A673 (cell line): ENCODE measurements at regions not wholly inside any gene's neighbourhood (a gene's known extent, or its start where the extent isn't known, plus 50 kb on each side); places are given as distances from the start of the nearest gene placed in this dataset.

ENCODE experiments used
- BruUV-seq: library from RNA; stranded (reverse); fragments of 400-500 nt; replicated peaks from 2 replicates; lab custom pipeline; 2021; lab: Mats Ljungman, UMichigan
- CTCF ChIA-PET: fragments of 300-600 bp; sonication (Branson Sonifier 250); formaldehyde crosslinking; loops from one replicate; lab custom pipeline; 2022; ENCODE audit warnings: antibody characterized with exemption; lab: Charles Lee
- POLR2A ChIA-PET: fragments of 300-600 bp; sonication (Branson Sonifier 250); formaldehyde crosslinking; loops from one replicate; lab custom pipeline; 2022; ENCODE audit warnings: antibody characterized with exemption; ENCODE audit not compliant: low non-redundant PET; lab: Charles Lee
- DNase-seq: peaks from one replicate; pipeline ENCODE4 v3.0.0-alpha.2; 2015; ENCODE audit warnings: low spot score
- H3K27ac ChIP-seq: fragments of 200-600 bp; sonication (generic); 2 replicates; pipeline ENCODE4 v1.5.1; 2016; ENCODE audit warnings: mixed run types, low read depth, mild to moderate bottlenecking, mixed read lengths, antibody characterized with exemption, low read length; ENCODE audit not compliant: poor library complexity, severe bottlenecking
- H3K27me3 ChIP-seq: fragments of 200-600 bp; sonication (generic); replicated peaks from 2 replicates; pipeline ENCODE4 v1.6.1; 2017; ENCODE audit warnings: mixed run types, low read depth, mild to moderate bottlenecking, mixed read lengths, antibody characterized with exemption, low read length; ENCODE audit not compliant: insufficient read depth, poor library complexity
- H3K36me3 ChIP-seq: fragments of 200-600 bp; sonication (generic); 2 replicates; pipeline ENCODE4 v1.6.1; 2016; ENCODE audit warnings: mixed run types, mild to moderate bottlenecking, mixed read lengths, antibody characterized with exemption, low read length; ENCODE audit not compliant: insufficient read depth, poor library complexity, severe bottlenecking
- H3K4me1 ChIP-seq: fragments of 200-600 bp; sonication (generic); 2 replicates; pipeline ENCODE4 v1.6.1; 2017; ENCODE audit warnings: mixed run types, mild to moderate bottlenecking, mixed read lengths, antibody characterized with exemption, low read length; ENCODE audit not compliant: insufficient read depth, poor library complexity, severe bottlenecking
- H3K4me3 ChIP-seq: fragments of 200-600 bp; sonication (generic); 2 replicates; pipeline ENCODE4 v1.5.1; 2016; ENCODE audit warnings: low read depth, mixed run types, mild to moderate bottlenecking, mixed read lengths, low read length; ENCODE audit not compliant: poor library complexity, severe bottlenecking
- H3K9me3 ChIP-seq: fragments of 200-600 bp; sonication (generic); 2 replicates; pipeline ENCODE4 v1.6.1; 2016; ENCODE audit warnings: mixed run types, low read depth, mild to moderate bottlenecking, mixed read lengths, antibody characterized with exemption, low read length; ENCODE audit not compliant: poor library complexity, severe bottlenecking
- CTCF ChIP-seq: fragments of 300-800, 200-600 bp; sonication (generic); conservative IDR thresholded peaks from 2 replicates; pipeline ENCODE4 v1.5.1; 2017; ENCODE audit warnings: low read depth, mild to moderate bottlenecking, antibody characterized with exemption, low read length, moderate library complexity, mixed read lengths
- EZH2 ChIP-seq: fragments of 200-600 bp; sonication (generic); IDR thresholded peaks from 2 replicates; pipeline ENCODE4 v1.6.1; 2017; ENCODE audit warnings: borderline replicate concordance, low read depth, mild to moderate bottlenecking, mixed read lengths, antibody characterized with exemption, low read length; ENCODE audit not compliant: poor library complexity, severe bottlenecking
- intact Hi-C: fragments of 100-400 bp; cut with micrococcal nuclease; formaldehyde crosslinking; loops from one replicate; pipeline ENCODE4 v1.10.0; 2022; ENCODE audit not compliant: unreplicated experiment

GRCh38 chr5:141758310-141758998 lies 76.4 kb upstream of the ARAP3 start:
- POLR2A ChIA-PET, result no interaction called here

DNA sequence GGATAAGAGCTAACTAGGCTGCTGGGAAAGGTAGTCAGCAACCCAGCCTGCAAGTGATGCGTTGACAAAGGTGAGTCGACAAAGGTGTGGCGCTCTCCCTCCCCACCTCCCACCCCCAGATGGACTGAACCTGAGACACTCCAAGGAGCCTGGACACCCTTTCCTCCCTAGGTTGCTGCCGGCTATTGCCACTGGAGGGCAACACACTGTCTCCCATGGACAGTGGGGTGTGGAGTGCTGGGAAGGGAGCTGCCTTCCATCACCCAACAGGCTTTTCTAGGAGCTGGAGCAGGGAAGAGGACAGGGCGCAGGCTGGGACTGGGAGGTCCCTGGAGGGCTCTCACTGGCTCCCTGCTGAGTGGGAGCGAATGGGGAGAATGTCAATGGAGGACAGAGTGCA lies 75.4 kb upstream of the ARAP3 start:
- TF ChIP-seq EZH2 (no peak), CTCF (peak; percentile 44)
- Histone ChIP-seq H3K27ac (no peak overlapping the region), H3K9me3 (no peaks in the 10 kb centered on the region), H3K4me1 (no peaks in the 10 kb centered on the region), H3K4me3 (no peak overlapping the region), H3K27me3 (peaks cover 44% of the 10 kb centered on the region), H3K36me3 (no peaks in the 10 kb centered on the region)
- BruUV-seq, result no TSS peak
- ChIA-PET POLR2A (no interaction called here), CTCF (interaction anchor here (0.5 to 1.9 kb wide), 5 partner anchors 54 to 286 kb away, joined by 3 to 20 read pairs (median 9); partner anchors contain the start of gene PCDH1)
- intact Hi-C loops, result no loop called here
- DNase-seq, result no peak

More at GRCh38 chr5:141758310-141758998, 76.4 kb upstream of the ARAP3 start:
- BruUV-seq, result no TSS peak
- H3K27ac ChIP-seq, result no peak overlapping the region
- H3K4me3 ChIP-seq, result no peak overlapping the region
- peaks cover 41% of the 10 kb centered on the region for H3K27me3 ChIP-seq
- H3K9me3 ChIP-seq, result no peaks in the 10 kb centered on the region
- no peaks in the 10 kb centered on the region for H3K36me3 ChIP-seq
- peak; percentile 37 for DNase-seq
- intact Hi-C loops, result no loop called here
- H3K4me1 ChIP-seq, result no peaks in the 10 kb centered on the region
- TF ChIP-seq EZH2 (no peak), CTCF (no peak)
- CTCF ChIA-PET, result interaction anchor here (1.9 kb wide), 1 partner anchor 120 kb away, joined by 20 read pairs; the partner anchor contains the start of gene PCDH1

DNA sequence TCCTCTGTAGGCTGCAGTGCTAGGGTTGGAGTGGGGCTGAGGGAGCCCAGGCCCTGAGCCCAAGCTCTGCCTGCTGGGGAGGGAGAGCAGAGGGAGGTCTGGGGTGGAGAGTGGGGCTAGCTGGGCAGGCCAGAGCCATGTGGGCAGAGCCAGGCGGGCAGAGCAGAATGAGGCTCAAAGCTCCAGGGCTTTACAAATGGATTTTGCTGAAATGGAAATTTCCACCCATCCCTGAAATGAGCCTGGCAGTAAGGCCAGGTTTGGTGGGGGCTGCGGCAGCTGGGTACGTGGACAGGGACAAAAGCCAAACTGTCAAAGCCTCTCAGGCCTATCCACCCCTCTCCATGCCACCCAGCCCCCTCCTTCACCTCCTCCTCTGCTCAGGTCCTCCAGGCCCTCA lies 74.2 kb upstream of the ARAP3 start:
- no TSS peak for BruUV-seq
- DNase-seq, result no peak
- Histone ChIP-seq H3K36me3 (no peaks in the 10 kb centered on the region), H3K27ac (no peak overlapping the region), H3K27me3 (peaks cover 45% of the 10 kb centered on the region), H3K9me3 (no peaks in the 10 kb centered on the region), H3K4me1 (no peaks in the 10 kb centered on the region), H3K4me3 (no peak overlapping the region)
- CTCF ChIA-PET, result no interaction called here
- POLR2A ChIA-PET, result no interaction called here
- intact Hi-C loops, result no loop called here
- TF ChIP-seq CTCF, result no peak
- TF ChIP-seq EZH2, result no peak
